H9 (cell line): ENCODE measurements at regions not wholly inside any gene's neighbourhood (a gene's known extent, or its start where the extent isn't known, plus 50 kb on each side); places are given as distances from the start of the nearest gene placed in this dataset.

Experiments
- DNase-seq: peaks from one replicate; pipeline ENCODE4 v3.0.0-alpha.2; 2017
- H2AFZ ChIP-seq: one replicate; pipeline ENCODE4 v1.6.1; 2013; ENCODE audit warnings: mild to moderate bottlenecking, low read length, control low read depth, moderate library complexity
- H2AK5ac ChIP-seq: 2 replicates; pipeline ENCODE4 v1.6.1; 2013; ENCODE audit warnings: low read length, control low read depth, mixed read lengths; ENCODE audit not compliant: insufficient read length
- H2BK120ac ChIP-seq: one replicate; pipeline ENCODE4 v1.6.1; 2013; ENCODE audit warnings: low read depth, mild to moderate bottlenecking, low read length, control low read depth, inconsistent platforms; ENCODE audit not compliant: poor library complexity, severe bottlenecking
- H2BK12ac ChIP-seq: 2 replicates; pipeline ENCODE4 v1.6.1; 2013; ENCODE audit warnings: low read length, control low read depth, mixed read lengths, low read depth; ENCODE audit not compliant: insufficient read length
- H2BK15ac ChIP-seq: 2 replicates; pipeline ENCODE4 v1.6.1; 2013; ENCODE audit warnings: low read depth, low read length, control low read depth
- H2BK20ac ChIP-seq: one replicate; pipeline ENCODE4 v1.6.1; 2013; ENCODE audit warnings: low read depth, mild to moderate bottlenecking, low read length, control low read depth, inconsistent platforms; ENCODE audit not compliant: poor library complexity, severe bottlenecking
- H2BK5ac ChIP-seq: 2 replicates; pipeline ENCODE4 v1.6.1; 2013; ENCODE audit warnings: low read length, control low read depth, mixed read lengths; ENCODE audit not compliant: insufficient read length
- H3K14ac ChIP-seq: 2 replicates; pipeline ENCODE4 v1.6.1; 2013; ENCODE audit warnings: low read length, control low read depth; ENCODE audit not compliant: insufficient read depth
- H3K18ac ChIP-seq: 2 replicates; pipeline ENCODE4 v1.6.1; 2013; ENCODE audit warnings: low read depth, mild to moderate bottlenecking, mixed read lengths, low read length, control low read depth; ENCODE audit not compliant: insufficient read length
- H3K23ac ChIP-seq: 2 replicates; pipeline ENCODE4 v1.6.1; 2013; ENCODE audit warnings: low read length, control low read depth, mixed read lengths, low read depth; ENCODE audit not compliant: insufficient read length
- H3K23me2 ChIP-seq: 2 replicates; pipeline ENCODE4 v1.6.1; 2013; ENCODE audit warnings: low read depth, mild to moderate bottlenecking, mixed read lengths, low read length, control low read depth; ENCODE audit not compliant: insufficient read length, poor library complexity, severe bottlenecking
- H3K27ac ChIP-seq: 2 replicates; pipeline ENCODE4 v1.5.1; 2013; ENCODE audit warnings: low read length, control low read depth, mixed read lengths, low read depth; ENCODE audit not compliant: insufficient read length
- H3K27me3 ChIP-seq: 2 replicates; pipeline ENCODE4 v1.6.1; 2013; ENCODE audit warnings: low read length, control low read depth, inconsistent platforms; ENCODE audit not compliant: insufficient read depth
- H3K4ac ChIP-seq: 2 replicates; pipeline ENCODE4 v1.6.1; 2013; ENCODE audit warnings: low read depth, mild to moderate bottlenecking, control low read depth, inconsistent platforms, low read length, moderate library complexity
- H3K4me1 ChIP-seq: 2 replicates; pipeline ENCODE4 v1.6.1; 2013; ENCODE audit warnings: low read length, control low read depth, inconsistent platforms; ENCODE audit not compliant: insufficient read depth
- H3K4me2 ChIP-seq: 2 replicates; pipeline ENCODE4 v1.6.1; 2013; ENCODE audit warnings: low read length, control low read depth, mixed read lengths; ENCODE audit not compliant: insufficient read length, insufficient read depth
- H3K56ac ChIP-seq: 2 replicates; pipeline ENCODE4 v1.6.1; 2013; ENCODE audit warnings: low read depth, mild to moderate bottlenecking, mixed read lengths, low read length, control low read depth; ENCODE audit not compliant: insufficient read length
- H3K79me1 ChIP-seq: 2 replicates; pipeline ENCODE4 v1.6.1; 2013; ENCODE audit warnings: low read depth, mild to moderate bottlenecking, moderate library complexity, low read length, control low read depth, inconsistent platforms; ENCODE audit not compliant: insufficient read depth, poor library complexity, severe bottlenecking
- H3K79me2 ChIP-seq: 2 replicates; pipeline ENCODE4 v1.6.1; 2013; ENCODE audit warnings: low read length, control low read depth, inconsistent platforms; ENCODE audit not compliant: insufficient read depth
- H3K9ac ChIP-seq: 2 replicates; pipeline ENCODE4 v1.6.1; 2013; ENCODE audit warnings: low read length, control low read depth, mixed read lengths; ENCODE audit not compliant: insufficient read length; ENCODE audit errors: extremely low read depth
- H3K9me3 ChIP-seq: one replicate; pipeline ENCODE4 v1.6.1; 2013; ENCODE audit warnings: low read depth, low read length, inconsistent platforms; ENCODE audit not compliant: control insufficient read depth
- H3T11ph ChIP-seq: one replicate; pipeline ENCODE4 v1.6.1; 2013; ENCODE audit warnings: mild to moderate bottlenecking, low read length, control low read depth, inconsistent platforms
- H4K20me1 ChIP-seq: one replicate; pipeline ENCODE4 v1.6.1; 2013; ENCODE audit not compliant: control insufficient read depth, insufficient read length, insufficient read depth
- H4K5ac ChIP-seq: 2 replicates; pipeline ENCODE4 v1.6.1; 2013; ENCODE audit warnings: low read depth, mild to moderate bottlenecking, mixed read lengths, low read length, control low read depth; ENCODE audit not compliant: insufficient read length
- H4K8ac ChIP-seq: replicated peaks from 2 replicates; pipeline ENCODE4 v1.6.1; 2013; ENCODE audit warnings: low read length, control low read depth, mixed read lengths, low read depth; ENCODE audit not compliant: insufficient read length
- H4K91ac ChIP-seq: 2 replicates; pipeline ENCODE4 v1.6.1; 2013; ENCODE audit warnings: low read depth, mild to moderate bottlenecking, moderate library complexity, mixed read lengths, low read length, control low read depth; ENCODE audit not compliant: insufficient read length
- H3K27ac Mint-ChIP-seq, 3 experiments: 2 replicates in 2 of 3; 3 replicates in 1 of 3; pipeline ENCODE4 v1.8.0; 2020 to 2021; ENCODE audit warnings: mixed read lengths in 3 of 3, mild to moderate bottlenecking in 1 of 3, moderate library complexity in 1 of 3
- H3K27me3 Mint-ChIP-seq: 2 replicates; pipeline ENCODE4 v1.8.0; 2021; ENCODE audit warnings: low read depth, mild to moderate bottlenecking, moderate library complexity, mixed read lengths
- H3K36me3 Mint-ChIP-seq, 3 experiments: 2 replicates in 2 of 3; 3 replicates in 1 of 3; pipeline ENCODE4 v1.8.0; 2020 to 2021; ENCODE audit warnings: low read depth in 3 of 3, mixed read lengths in 3 of 3; ENCODE audit not compliant: insufficient read depth in 1 of 3
- H3K4me1 Mint-ChIP-seq, 2 experiments: 2 replicates each; pipeline ENCODE4 v1.8.0; 2020; ENCODE audit warnings: mixed read lengths in 2 of 2
- H3K4me3 Mint-ChIP-seq, 2 experiments: 2 replicates in 1 of 2; 3 replicates in 1 of 2; pipeline ENCODE4 v1.8.0; 2020 to 2021; ENCODE audit warnings: mild to moderate bottlenecking in 2 of 2, mixed read lengths in 2 of 2, moderate library complexity in 1 of 2
- H3K9me3 Mint-ChIP-seq, 2 experiments: 2 replicates in 1 of 2; 3 replicates in 1 of 2; pipeline ENCODE4 v1.8.0; 2020; ENCODE audit warnings: mild to moderate bottlenecking in 2 of 2, mixed read lengths in 2 of 2, moderate library complexity in 1 of 2
- WGBS: extraction: QIAGEN DNeasy Blood & Tissue Kit; methylation state at CpG from one replicate; pipeline ENCODE4 v1.1.7; 2013; ENCODE audit warnings: missing lambda C conversion rate, low lambda C conversion rate, mixed read lengths; ENCODE audit not compliant: insufficient read length; ENCODE audit errors: extremely low coverage; 5-methylcytosine and 5-hydroxymethylcytosine counted together
- TF ChIP-seq, protein P1 (sequence below): fragments of 200-600 bp; sonication (generic); conservative IDR thresholded peaks from 3 replicates; pipeline ENCODE4 v1.8.0; 2021; ENCODE audit warnings: antibody characterized with exemption, mild to moderate bottlenecking

- Mint-ChIP-seq H3K36me3 (no peaks in the 10 kb centered on the region), H3K27ac (no peak overlapping the region), H3K4me3 (no peak overlapping the region), H3K4me1 (peaks cover 23 to 33% of the 10 kb centered on the region in 2 experiments), H3K9me3 (no peaks in the 10 kb centered on the region), H3K27me3 (no peaks in the 10 kb centered on the region)
- Histone ChIP-seq H2AFZ (no peak overlapping the region), H3K79me2 (no peaks in the 10 kb centered on the region), H3K23ac (no peak overlapping the region), H2BK12ac (no peak overlapping the region), H3K56ac (no peak overlapping the region), H2AK5ac (no peak overlapping the region), H3K4me2 (no peak overlapping the region), H3K79me1 (no peaks in the 10 kb centered on the region), H3K9ac (no peak overlapping the region), H3K23me2 (no peaks in the 10 kb centered on the region), H3K4me1 (peaks cover 7% of the 10 kb centered on the region; the same call in 1 of the 2 replicates), H3K27ac (no peak overlapping the region), H3K18ac (no peak overlapping the region), H4K8ac (no peak overlapping the region), H2BK20ac (no peak overlapping the region), H3K14ac (no peak overlapping the region), H4K91ac (no peak overlapping the region), H4K5ac (no peak overlapping the region), H4K20me1 (no peaks in the 10 kb centered on the region), H3T11ph (no peak overlapping the region), H2BK5ac (no peak overlapping the region), H3K4ac (no peak overlapping the region), H3K27me3 (no peaks in the 10 kb centered on the region), H2BK15ac (no peak overlapping the region), H3K9me3 (no peaks in the 10 kb centered on the region), H2BK120ac (no peak overlapping the region)
- TF ChIP-seq, protein P1, sequence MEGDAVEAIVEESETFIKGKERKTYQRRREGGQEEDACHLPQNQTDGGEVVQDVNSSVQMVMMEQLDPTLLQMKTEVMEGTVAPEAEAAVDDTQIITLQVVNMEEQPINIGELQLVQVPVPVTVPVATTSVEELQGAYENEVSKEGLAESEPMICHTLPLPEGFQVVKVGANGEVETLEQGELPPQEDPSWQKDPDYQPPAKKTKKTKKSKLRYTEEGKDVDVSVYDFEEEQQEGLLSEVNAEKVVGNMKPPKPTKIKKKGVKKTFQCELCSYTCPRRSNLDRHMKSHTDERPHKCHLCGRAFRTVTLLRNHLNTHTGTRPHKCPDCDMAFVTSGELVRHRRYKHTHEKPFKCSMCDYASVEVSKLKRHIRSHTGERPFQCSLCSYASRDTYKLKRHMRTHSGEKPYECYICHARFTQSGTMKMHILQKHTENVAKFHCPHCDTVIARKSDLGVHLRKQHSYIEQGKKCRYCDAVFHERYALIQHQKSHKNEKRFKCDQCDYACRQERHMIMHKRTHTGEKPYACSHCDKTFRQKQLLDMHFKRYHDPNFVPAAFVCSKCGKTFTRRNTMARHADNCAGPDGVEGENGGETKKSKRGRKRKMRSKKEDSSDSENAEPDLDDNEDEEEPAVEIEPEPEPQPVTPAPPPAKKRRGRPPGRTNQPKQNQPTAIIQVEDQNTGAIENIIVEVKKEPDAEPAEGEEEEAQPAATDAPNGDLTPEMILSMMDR = no peak
- no CpG with 5 or more reads among the region's 6 CpGs for whole genome bisulfite sequencing
- no peak for DNase-seq
These were observed 265.0 kb upstream of the AZI2 start for GRCh38 chr3:28613511-28614106.
